Left hindlimb (tissue), 1 donor: ENCODE measurements at regions not wholly inside any gene's neighbourhood (a gene's known extent, or its start where the extent isn't known, plus 50 kb on each side); places are given as distances from the start of the nearest gene placed in this dataset.

ENCODE experiments used
- DNase-seq: peaks from one replicate; pipeline ENCODE4 v3.0.0-alpha.2; 2018

DNA sequence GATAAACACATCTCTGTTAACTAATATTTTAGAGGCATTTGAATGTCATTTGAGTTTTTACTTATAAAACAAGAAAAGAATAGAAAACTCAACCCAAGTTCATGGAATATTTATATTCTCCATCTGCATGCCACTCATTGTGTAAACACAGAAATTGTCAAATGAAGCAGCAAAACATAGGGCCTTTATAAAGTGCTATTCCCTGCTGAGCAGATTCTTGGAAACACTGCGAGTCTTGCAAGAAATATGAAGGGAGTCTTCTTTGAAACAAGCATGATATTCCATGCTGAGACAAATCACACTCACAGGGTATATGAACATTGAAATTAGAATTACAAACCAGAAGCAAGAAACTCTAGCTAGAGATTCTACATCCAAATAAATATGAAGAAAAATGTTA, 655.8 kb downstream of the BRINP3 start:
- no peak for DNase-seq

DNA sequence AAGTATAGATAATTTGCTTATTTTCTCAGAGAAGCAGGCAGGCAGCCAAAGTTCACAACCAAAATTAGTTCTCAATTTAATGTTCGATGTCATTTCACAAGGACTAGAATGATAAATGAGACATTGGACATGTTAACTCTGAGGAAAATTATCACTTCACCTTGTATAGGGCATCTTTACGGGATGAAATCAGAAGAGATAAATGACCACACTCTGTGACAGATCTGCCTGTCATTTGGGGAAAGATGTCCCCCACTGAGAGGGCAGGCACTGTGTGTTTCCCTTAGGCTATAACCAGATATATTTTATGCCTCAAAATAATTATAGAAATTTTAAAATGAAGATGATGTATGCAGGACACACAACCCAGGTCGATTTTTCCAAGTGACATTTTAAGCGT, 642.9 kb downstream of the BRINP3 start:
- no peak for DNase-seq

DNA sequence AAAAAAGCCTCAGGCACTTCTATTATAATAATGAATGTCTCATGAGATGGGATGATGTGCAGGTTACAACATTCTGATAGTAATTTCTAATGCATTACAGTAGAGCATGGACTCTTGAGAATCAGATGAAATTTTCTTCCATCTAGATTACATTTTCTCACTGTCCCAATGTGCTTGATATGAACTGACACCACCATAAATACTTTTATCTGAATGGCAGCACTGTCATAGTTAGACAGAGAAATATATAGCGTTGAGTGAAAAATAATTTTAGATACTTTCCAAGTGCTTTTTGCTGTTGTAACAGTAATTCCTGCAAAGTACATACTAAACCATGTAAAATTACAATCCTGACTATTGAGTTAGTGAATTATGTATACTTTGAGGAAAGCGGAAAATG, 630.1 kb downstream of the BRINP3 start:
- DNase-seq, result no peak

DNA sequence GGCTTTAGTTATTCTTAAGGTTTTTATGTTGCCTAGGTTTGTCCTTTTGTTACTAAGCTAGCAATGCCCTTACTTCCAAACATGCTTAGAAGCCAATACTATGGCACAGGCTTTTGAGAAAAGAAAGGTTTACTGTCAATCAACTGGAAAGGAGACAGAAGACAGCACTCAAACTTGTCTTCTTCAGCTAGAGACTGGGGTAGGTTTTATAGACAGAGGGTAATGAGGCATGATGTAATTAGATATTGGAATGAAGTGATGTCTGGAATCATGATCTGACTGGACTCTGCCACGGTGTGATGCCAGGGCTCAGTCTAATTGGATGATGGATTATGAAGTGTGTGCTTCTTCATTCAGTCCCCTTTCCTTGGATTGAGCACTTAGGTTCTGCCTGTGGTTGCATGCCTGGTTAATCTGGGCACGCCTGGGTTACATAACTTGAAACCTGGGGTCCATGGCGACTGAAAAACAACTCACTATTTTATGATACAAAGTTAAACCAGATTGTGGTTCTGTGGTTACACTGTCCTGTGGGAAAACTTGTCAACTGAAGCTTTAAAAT, 625.8 kb downstream of the BRINP3 start:
- DNase-seq, result no peak

DNA sequence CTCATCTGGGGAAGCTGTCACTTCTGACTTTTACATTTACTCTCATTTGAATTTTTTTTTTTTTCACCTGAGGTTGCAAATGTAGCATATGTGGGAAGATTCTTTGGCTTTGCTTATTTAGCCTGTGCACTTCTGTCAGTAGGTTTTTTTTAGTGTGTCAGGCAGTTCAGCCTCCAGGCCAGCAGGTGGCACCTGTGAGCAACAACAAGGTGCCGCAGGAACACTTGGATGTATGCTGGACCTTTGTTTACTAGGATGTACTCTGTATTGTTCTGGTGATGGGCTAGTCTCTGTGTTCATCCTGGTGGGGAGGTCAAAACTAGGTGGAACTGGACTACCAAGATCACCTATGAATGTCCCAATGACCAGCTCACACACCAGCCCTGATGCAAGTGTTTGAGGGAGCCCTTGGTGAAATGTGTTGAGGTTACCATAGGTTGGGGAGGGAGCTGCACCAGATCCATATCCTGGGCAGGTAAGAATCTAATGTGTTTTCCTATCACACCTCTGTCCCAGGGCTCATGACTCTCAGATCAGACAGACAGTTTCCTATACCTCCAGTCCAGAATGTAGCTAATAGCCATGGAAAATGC, 618.2 kb downstream of the BRINP3 start:
- no peak for DNase-seq

DNA sequence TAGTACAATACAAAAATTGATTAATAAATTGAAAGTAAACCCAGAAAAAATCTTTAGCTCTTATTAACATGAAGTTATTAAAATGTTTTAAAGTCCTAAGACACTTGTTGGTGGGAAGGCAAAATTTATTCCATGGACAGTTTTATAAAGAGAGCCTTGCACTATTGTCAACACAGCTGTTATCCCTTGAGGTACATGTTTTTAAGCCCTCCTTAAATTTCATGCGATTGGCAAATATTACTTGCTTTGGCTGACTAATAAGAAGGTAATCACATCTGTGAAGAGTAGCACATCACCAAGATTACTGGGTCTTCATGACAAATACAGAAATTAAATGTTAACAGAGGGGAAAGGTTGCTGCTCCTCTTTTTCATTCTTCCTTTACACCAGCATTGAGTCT, 611.1 kb downstream of the BRINP3 start:
- DNase-seq, result no peak

DNA sequence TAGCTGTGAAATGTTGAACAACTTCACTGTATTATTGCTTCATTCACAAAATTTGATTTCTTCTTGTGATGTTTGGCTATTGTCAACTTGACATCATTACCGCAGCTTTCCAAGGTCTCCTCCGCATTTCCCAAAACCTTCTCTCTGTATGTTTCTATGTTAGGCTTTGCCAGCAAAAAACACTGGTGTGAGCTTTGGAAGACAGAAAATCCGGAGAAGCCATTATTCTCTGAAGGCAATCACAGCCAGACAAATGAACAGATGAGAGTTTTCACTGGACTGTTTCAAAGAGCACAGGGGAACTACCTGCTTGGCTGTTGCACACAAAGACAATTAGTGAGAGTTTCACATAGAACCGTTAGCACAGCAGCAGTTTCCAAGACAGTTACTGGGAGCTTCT, 609.6 kb downstream of the BRINP3 start:
- no peak for DNase-seq

DNA sequence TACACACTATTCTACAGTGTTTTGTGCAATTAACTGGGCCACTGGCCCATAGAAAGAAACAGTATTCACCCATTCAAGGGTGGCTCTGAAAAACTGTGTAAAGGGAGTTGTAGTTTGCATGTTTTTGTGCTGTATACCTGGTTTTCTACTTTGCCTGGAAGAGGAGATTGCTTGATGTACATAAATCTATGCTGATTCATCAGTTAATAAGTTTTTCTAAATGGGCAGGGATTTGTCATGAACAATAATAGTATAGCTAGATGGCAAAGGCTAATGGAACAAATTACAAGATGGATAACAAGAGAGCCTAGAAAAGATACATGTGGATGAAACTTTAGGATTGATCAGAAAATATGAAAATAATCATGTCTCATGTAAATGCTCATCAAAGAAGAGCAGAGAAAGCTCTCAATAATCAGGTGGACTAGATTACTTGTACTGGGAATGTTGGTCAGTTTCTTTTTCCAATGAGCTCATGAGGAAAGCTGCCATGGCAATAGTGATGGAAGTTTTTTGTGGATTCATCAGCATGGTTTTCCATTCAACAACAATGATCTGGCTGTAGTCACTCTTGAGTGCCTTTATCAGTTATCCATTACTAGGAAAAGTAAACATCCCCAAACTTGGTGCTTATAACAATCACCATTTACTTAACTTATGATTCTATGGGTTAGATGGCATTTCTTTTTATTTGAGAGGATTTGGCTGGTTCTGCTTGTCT, 602.8 kb downstream of the BRINP3 start:
- DNase-seq, result no peak

DNA sequence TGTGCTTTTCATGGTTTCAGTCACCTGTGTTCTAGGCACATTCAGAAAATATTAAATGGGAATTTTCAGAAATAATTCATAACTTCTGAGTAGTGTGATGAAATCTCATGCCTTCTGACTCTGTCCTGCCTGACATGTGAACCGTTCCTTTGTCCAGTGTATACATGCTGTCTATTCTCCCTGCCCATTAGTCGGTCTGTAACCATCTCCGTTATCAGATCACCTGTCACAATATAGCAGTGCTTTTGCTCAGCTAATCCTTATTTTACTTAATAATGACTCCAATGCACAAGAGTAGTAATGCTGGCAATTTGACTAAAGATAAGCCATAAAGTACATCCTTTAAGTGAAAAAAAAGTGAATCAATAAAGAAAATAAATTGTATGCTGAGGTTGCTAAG, 597.5 kb downstream of the BRINP3 start:
- DNase-seq, result no peak

DNA sequence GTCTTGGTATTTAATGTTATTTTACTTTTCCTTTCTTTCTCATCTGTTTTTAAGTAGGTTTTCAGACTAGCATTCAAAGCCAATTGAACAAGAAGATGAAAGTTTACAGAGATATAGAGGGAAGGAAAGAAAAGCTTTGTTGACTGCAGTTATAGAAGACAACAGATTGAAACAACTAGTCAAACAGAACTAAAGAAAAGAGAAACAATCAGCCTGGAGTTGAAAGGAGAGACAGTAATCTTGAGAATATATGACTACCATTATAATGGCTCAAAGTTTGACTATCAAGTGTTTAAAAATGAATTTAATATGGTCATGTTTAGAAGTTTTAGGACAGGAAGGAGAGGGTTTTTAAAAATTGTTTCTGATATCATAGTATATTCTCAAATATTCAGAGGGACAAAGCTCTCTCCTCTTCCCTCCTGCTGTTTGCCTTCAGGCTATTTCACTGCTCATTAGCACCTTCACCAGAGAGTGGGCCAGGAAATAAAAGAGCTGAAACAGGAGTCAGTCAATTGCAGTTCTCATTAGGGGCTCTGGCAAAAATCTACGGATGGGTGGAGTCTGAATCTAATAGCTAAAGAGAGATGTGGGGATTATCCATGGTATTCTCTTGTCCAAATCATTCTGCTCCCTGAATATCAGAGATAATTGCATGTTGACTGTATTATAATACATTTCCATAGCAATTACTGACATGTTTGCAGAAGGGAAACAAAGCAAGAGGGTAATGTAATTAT, 577.8 kb downstream of the BRINP3 start:
- DNase-seq, result no peak

DNA sequence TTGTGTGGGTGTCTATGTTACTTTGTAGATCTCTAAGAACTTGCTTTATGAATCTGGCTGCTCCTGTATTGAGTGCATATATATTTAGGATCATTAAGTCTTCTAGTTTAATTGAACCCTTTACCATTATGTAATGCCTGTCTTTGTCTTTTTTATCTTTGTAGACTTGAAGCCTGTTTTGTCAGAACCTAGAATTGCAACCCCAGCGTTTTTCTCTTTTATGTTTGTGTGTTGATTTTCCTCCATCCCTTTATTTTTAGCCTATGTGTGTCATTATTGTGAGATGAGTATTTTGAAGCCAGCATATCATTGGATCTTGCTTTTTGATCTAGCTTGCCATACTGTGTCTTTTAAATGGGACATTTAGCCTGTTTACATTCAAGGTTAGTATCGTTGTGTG, 573.2 kb downstream of the BRINP3 start:
- no peak for DNase-seq

DNA sequence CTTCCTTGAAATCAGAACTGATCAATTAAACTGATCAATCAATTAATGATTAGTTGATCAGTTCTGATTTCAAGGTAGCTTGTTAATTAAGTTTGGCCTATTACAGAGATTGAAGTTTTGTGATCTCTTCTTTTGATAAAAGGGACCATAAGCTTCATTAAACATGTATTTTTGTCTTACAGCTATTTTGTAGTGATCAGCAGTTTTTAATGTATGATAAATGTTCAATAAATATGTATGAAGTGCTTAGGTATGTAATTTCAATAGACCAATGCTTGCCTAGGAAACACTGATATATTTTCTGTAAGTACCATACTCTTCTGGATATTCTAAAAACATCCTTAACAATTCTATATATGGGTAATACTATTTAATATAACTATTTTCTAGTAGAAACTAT, 569.6 kb downstream of the BRINP3 start:
- DNase-seq, result no peak

DNA sequence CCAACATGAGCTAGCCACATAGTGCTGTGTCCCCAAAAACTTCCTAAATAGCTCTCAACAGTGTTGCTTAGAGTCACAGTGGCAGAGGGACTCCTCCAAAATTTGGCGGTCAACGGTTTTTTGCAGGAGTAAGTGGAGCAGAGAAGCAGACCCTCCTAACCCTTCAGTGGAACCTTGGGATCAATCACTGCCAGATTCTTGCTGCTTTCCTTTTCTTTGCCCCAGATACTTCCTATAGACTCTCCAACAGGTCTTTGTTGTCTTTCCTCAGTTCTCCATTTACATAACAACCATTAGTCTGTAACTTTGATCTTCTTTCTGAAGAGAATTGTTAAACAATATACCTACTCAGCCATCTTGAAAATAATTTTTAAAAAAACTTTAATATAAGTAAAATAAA, 556.1 kb downstream of the BRINP3 start:
- no peak for DNase-seq

DNA sequence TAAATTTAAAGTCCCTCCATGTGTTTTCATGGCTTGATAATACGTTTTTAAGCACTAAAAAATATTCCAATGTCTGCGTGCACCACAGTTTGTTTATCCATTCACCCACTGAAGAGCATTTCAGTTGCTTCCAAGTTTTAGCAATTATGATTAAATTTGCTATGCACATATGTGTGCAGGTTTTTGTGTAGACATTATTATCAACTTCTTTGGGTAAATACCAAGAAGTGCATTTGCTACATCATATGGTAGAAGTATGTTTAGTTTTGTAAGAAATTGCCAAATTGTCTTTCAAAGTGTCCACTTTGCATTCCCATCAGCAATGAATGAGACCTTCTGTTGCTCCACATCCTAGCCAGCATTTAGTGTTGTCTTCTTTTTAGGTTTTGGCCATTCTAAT, 550.0 kb downstream of the BRINP3 start:
- DNase-seq, result no peak

DNA sequence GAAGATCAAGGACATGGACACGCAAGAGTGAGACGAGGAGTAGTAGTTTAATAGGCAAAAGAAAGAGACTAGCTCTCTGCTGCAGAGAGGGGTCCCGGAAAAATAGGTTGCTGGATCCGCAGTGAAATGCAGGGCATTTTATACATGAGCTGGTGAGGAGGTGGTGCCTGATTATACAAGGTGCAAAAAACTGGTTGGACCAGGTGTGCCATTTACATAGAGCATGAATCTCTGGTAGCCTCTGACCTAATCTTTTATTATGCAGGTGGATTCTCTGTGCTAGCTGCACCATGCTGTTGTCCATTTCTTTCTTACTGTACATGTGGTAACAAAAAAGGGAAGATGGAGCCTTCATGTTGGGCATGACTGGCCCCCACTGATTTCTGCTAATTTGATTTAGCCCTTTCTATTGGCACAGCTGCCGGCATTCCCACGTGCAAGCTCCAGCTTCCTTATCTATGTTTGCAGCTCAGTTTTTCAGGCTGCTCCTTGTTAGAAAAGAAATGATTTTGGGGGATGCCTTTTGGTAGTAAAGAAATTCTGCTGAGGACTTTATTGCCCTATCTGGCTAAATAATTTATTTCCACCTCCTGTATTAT, 548.1 kb downstream of the BRINP3 start:
- no peak for DNase-seq

DNA sequence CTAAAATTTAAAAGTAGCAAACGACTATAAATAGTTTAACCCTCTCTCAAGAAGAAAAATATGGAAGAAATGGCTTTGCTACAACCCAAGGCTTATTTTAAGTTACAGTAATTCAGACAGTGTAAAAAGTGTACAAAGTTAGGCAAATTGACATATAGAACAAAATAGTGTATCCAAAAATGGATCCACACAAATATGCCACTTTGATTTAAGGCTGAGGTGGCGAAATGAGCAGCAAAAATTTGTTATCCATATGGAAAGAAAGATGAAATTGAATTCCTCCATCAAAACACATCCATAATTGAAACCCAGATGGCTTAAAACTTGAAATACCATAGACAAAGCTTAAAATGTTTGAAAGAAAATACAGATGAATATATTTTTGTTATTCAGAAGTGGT, 540.8 kb downstream of the BRINP3 start:
- DNase-seq, result no peak

DNA sequence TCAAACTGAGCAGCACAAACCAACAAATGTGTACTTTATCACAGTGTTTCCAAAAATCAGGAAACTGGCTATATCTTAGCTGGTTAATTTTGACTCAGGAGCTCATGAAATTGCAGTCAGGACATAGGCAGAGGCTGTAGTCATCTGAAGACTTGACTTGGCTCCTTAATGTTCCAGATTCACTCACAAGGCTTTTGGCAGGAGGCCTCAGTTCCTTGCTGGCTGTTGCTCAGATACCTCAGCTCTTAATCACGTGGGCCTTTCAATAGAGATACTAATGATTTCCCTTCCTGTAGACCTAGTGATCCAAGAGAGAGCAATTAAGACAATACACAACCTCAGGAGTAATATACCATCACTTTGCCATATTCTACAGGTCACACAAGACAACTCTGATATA, 537.7 kb downstream of the BRINP3 start:
- no peak for DNase-seq

DNA sequence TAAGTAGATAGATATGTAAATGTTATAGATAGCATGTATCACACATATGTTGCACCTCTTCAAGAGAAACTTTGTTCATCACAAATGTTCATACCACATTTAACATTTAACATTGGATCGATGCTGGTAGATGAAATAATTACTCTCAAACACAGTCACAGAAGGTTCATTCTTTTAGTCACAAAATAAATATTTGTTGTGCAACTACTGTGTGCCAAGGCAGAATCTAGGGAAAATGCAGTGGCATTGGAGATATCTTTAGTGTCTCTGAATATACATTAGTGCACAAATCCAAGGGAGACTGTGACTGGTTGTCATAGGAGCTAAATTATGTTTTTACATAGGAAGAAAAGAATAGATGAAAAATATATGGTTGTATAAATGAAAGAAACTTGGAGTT, 535.7 kb downstream of the BRINP3 start:
- DNase-seq, result no peak

DNA sequence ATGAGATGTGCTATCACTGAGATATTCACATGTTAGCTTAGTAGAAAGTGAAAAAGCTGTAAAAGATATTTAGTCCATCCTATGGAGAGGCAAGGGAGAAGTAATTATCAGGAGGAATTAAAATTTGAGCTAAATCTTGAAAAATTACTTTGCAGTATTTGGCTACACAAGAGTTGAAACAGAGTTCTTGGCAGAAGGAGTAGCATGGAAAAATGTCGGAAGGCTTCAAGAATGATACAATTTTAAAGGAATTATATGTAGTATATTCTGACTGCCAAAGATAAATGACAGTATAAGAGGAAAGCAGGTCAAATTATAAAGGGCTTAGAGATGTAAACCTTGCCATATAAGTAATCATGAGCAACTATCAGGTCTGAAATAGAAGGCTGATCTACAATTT, 518.9 kb downstream of the BRINP3 start:
- no peak for DNase-seq

DNA sequence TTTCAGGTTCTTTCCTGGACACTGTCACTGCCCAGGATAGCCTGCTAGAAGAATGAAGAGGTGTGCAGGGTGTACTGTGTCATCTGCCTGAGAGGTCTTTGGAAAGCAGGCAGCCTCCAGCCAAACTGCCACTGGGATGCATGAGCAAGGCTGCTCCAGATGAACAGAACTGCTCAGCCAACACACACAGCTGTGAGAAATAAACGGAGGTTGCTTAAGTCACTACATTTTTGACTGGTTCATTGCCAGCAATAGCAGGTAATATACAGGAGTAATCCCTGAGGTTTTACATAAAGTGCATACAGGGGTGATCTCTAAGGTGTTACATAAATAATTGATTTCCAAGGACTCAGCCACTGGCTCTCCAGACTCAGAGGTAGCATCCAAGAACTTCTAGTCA, 516.9 kb downstream of the BRINP3 start:
- DNase-seq, result peak; percentile 40

DNA sequence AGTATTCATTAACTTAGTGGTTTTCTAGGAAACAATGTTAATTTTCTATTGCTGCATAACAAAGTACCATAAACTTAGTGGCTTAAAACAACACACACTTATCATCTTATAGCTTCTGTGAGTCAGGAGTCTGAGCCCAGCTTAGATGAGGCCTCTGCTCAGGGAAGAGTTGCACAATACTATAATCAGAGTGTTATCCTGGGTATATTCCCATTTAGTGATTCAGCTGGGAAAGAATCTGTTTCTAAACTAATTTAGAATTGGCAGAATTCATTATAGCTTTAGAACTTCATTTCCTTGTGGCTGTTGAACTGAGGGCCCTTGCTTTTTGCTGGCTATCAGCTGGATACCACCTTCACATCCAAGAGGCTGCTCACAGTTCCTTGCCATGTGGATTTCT, 515.5 kb downstream of the BRINP3 start:
- DNase-seq, result no peak

DNA sequence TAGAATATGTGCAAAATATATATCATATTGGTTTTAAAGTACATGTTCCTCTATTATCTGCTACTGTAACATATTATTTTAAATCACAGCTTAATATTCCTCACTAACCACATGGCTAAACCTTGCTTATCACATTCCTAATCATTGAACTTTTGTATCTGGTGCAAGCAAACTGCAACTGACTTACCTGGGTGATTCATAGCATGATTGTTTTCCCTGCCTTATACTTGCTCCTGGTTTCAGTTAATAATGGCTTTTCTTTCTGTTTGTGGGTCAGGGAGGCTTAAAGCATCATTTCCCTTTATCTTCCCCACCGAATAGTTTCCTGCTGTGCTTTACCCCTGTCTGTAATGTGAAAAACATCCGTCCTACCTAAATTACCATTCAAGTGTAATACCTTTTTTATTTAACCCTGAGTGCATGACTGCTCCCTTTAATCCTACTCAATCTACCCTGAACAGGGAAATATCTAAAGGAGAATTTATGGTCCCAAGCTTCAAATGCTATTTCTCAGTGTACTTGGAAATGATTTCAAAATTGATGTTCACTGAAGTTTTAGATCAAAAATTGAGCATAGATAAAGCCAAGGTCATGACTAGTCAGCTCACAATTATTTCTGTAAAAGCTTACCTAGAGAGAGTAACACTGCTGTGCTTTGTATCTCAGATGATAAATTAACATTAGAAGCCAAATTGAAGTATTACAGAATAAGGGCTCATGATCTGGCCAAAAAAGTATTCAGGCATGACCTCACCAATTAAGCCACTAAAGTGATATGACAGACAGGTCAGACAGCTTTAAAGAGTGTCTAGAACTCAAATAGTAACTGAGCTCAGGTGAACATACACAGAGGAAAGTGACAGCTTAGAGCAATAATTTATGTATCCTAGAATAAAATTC, 507.1 kb downstream of the BRINP3 start:
- no peak for DNase-seq

DNA sequence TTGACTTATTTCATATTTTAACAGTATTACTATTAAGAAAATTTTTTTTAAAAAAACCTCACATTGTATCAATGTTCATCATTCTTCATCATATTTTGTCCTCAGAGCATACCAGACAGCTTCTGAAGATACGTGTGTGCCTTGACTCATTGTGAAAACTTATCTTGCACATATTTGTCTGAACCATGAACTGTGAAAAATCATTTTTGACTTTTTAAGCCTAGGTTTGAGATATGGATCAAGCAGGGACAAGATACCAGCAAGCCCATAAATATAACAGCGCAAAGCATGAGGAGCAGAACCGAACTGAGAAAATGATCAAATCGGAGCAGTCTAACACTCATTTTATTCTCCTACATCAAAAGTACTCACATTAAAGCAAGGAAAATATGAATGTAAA, 506.0 kb downstream of the BRINP3 start:
- DNase-seq, result no peak
